WTC11 (cell line): ENCODE measurements at regions not wholly inside any gene's neighbourhood (a gene's known extent, or its start where the extent isn't known, plus 50 kb on each side); places are given as distances from the start of the nearest gene placed in this dataset.

ENCODE experiments used
- ATAC-seq: fragments of 200-7000 bp; cut with Tn5 transposase; 2 replicates; pipeline ENCODE4 v1.10.0; 2021; ENCODE audit warnings: mild to moderate bottlenecking, moderate library complexity
- CTCF ChIA-PET: fragments of 300-600 bp; sonication (Branson Sonifier 250); formaldehyde crosslinking; loops from one replicate; lab custom pipeline; 2021; ENCODE audit warnings: antibody characterized with exemption; lab: Charles Lee
- POLR2A ChIA-PET: fragments of 350-600 bp; sonication (Branson Sonifier 250); formaldehyde crosslinking; loops from one replicate; lab custom pipeline; 2021; ENCODE audit warnings: antibody characterized with exemption; lab: Charles Lee
- DNase-seq: peaks from one replicate; pipeline ENCODE4 v3.0.0; 2021; ENCODE audit warnings: low spot score
- H3K27ac Mint-ChIP-seq: 2 replicates; pipeline ENCODE4 v1.8.0; 2021; ENCODE audit warnings: mixed read lengths
- H3K27me3 Mint-ChIP-seq: 2 replicates; pipeline ENCODE4 v1.8.0; 2021; ENCODE audit warnings: low read depth, mild to moderate bottlenecking, moderate library complexity, mixed read lengths
- H3K36me3 Mint-ChIP-seq: 2 replicates; pipeline ENCODE4 v1.8.0; 2021; ENCODE audit warnings: mixed read lengths
- H3K4me1 Mint-ChIP-seq: 2 replicates; pipeline ENCODE4 v1.8.0; 2022; ENCODE audit warnings: mixed read lengths
- H3K4me3 Mint-ChIP-seq: 2 replicates; pipeline ENCODE4 v1.8.0; 2021; ENCODE audit warnings: mild to moderate bottlenecking, moderate library complexity, mixed read lengths
- H3K9me3 Mint-ChIP-seq: 2 replicates; pipeline ENCODE4 v1.8.0; 2021; ENCODE audit warnings: mixed read lengths
- ATF6 ChIP-seq: sonication (generic); formaldehyde crosslinking; IDR thresholded peaks from 2 replicates; pipeline ENCODE4 v1.8.1; 2023; ENCODE audit warnings: mild to moderate bottlenecking, missing genetic modification reagents
- CBFB ChIP-seq: sonication (generic); formaldehyde crosslinking; IDR thresholded peaks from 2 replicates; pipeline ENCODE4 v1.8.1; 2022; ENCODE audit warnings: mild to moderate bottlenecking, low read depth, missing genetic modification reagents
- ESRRA ChIP-seq: sonication (generic); formaldehyde crosslinking; IDR thresholded peaks from 2 replicates; pipeline ENCODE4 v1.8.1; 2022; ENCODE audit warnings: mild to moderate bottlenecking, missing genetic modification reagents, borderline replicate concordance
- GRHL2 ChIP-seq: fragments of 250-450 bp; sonication (Bioruptor Pico); IDR thresholded peaks from 2 replicates; pipeline ENCODE4 v1.8.0; 2022; ENCODE audit warnings: mild to moderate bottlenecking, moderate library complexity; ENCODE audit not compliant: insufficient replicate concordance, severe bottlenecking
- GTF2I ChIP-seq: fragments of 250-450 bp; sonication (Bioruptor Pico); conservative IDR thresholded peaks from 2 replicates; pipeline ENCODE4 v1.4.0; 2021; ENCODE audit warnings: mild to moderate bottlenecking
- MAX ChIP-seq: sonication (generic); formaldehyde crosslinking; IDR thresholded peaks from 2 replicates; pipeline ENCODE4 v1.8.0; 2022; ENCODE audit warnings: mild to moderate bottlenecking, missing genetic modification reagents
- MXD4 ChIP-seq: fragments of 250-450 bp; sonication (Bioruptor Pico); IDR thresholded peaks from 2 replicates; pipeline ENCODE4 v1.8.0; 2021; ENCODE audit warnings: mild to moderate bottlenecking, moderate library complexity, borderline replicate concordance
- MYBL2 ChIP-seq: sonication (generic); formaldehyde crosslinking; IDR thresholded peaks from 2 replicates; pipeline ENCODE4 v1.8.1; 2023; ENCODE audit warnings: mild to moderate bottlenecking, moderate library complexity, missing genetic modification reagents
- NFE2L1 ChIP-seq: sonication (generic); formaldehyde crosslinking; IDR thresholded peaks from 2 replicates; pipeline ENCODE4 v1.8.1; 2023; ENCODE audit warnings: missing genetic modification reagents
- NFYB ChIP-seq: sonication (generic); formaldehyde crosslinking; conservative IDR thresholded peaks from 2 replicates; pipeline ENCODE4 v1.8.0; 2022; ENCODE audit warnings: low read depth, missing genetic modification reagents
- NR2C2 ChIP-seq: sonication (generic); formaldehyde crosslinking; IDR thresholded peaks from 2 replicates; pipeline ENCODE4 v1.8.0; 2022; ENCODE audit warnings: mild to moderate bottlenecking, missing genetic modification reagents
- TEAD1 ChIP-seq: sonication (generic); formaldehyde crosslinking; IDR thresholded peaks from 2 replicates; pipeline ENCODE4 v1.8.0; 2022; ENCODE audit warnings: mild to moderate bottlenecking, missing genetic modification reagents
- ZNF671 ChIP-seq: fragments of 250-450 bp; sonication (Bioruptor Pico); IDR thresholded peaks from 2 replicates; pipeline ENCODE4 v1.8.0; 2021; ENCODE audit warnings: mild to moderate bottlenecking
- TF ChIP-seq, protein P1 (sequence below): fragments of 250-450 bp; sonication (Bioruptor Pico); IDR thresholded peaks from 2 replicates; pipeline ENCODE4 v1.9.0; 2021; ENCODE audit warnings: mild to moderate bottlenecking
- TF ChIP-seq, protein P2 (sequence below): fragments of 250-450 bp; sonication (Bioruptor Pico); conservative IDR thresholded peaks from 2 replicates; pipeline ENCODE4 v1.9.0; 2021; ENCODE audit warnings: mild to moderate bottlenecking

- TF ChIP-seq, protein P1, sequence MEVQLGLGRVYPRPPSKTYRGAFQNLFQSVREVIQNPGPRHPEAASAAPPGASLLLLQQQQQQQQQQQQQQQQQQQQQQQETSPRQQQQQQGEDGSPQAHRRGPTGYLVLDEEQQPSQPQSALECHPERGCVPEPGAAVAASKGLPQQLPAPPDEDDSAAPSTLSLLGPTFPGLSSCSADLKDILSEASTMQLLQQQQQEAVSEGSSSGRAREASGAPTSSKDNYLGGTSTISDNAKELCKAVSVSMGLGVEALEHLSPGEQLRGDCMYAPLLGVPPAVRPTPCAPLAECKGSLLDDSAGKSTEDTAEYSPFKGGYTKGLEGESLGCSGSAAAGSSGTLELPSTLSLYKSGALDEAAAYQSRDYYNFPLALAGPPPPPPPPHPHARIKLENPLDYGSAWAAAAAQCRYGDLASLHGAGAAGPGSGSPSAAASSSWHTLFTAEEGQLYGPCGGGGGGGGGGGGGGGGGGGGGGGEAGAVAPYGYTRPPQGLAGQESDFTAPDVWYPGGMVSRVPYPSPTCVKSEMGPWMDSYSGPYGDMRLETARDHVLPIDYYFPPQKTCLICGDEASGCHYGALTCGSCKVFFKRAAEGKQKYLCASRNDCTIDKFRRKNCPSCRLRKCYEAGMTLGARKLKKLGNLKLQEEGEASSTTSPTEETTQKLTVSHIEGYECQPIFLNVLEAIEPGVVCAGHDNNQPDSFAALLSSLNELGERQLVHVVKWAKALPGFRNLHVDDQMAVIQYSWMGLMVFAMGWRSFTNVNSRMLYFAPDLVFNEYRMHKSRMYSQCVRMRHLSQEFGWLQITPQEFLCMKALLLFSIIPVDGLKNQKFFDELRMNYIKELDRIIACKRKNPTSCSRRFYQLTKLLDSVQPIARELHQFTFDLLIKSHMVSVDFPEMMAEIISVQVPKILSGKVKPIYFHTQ (CRISPR knock-in tag) = no peak
- TF ChIP-seq ZNF671 (CRISPR knock-in tag) = no peak
- no peak for TF ChIP-seq MAX (CRISPR knock-in tag)
- no peak for TF ChIP-seq ESRRA
- TF ChIP-seq MYBL2 (CRISPR knock-in tag) = no peak
Observed at GRCh38 chr18:69217196-69218000, 183.3 kb upstream of the DOK6 start (continued).

- no peak for ATAC-seq
- CTCF ChIA-PET = no interaction called here
Observed at GRCh38 chr18:69220529-69220928, 180.2 kb upstream of the DOK6 start.

GRCh38 chr18:69222089-69222488 lies 178.6 kb upstream of the DOK6 start:
- Mint-ChIP-seq H3K4me1 (0 out of 2 replicates have a peak, but pooled peaks cover 2% of the 10 kb centered on the region), H3K36me3 (no peaks in the 10 kb centered on the region), H3K9me3 (no peaks in the 10 kb centered on the region), H3K27me3 (no peaks in the 10 kb centered on the region), H3K27ac (no peak overlapping the region), H3K4me3 (no peak overlapping the region)
- CTCF ChIA-PET = no interaction called here
- TF ChIP-seq CBFB (CRISPR knock-in tag) (no peak), MXD4 (CRISPR knock-in tag) (no peak), TEAD1 (CRISPR knock-in tag) (no peak), ATF6 (CRISPR knock-in tag) (no peak)
- POLR2A ChIA-PET = no interaction called here
- DNase-seq (no peak), ATAC-seq (no peak)

More at GRCh38 chr18:69220529-69220928, 180.2 kb upstream of the DOK6 start:
- Mint-ChIP-seq H3K9me3 (no peaks in the 10 kb centered on the region), H3K27me3 (no peaks in the 10 kb centered on the region), H3K27ac (no peak overlapping the region), H3K4me3 (no peak overlapping the region), H3K36me3 (no peaks in the 10 kb centered on the region), H3K4me1 (0 out of 2 replicates have a peak, but pooled peaks cover 2% of the 10 kb centered on the region)
- no peak for DNase-seq
- POLR2A ChIA-PET = no interaction called here
- TF ChIP-seq ZNF671 (CRISPR knock-in tag) = no peak
- no peak for TF ChIP-seq GTF2I (CRISPR knock-in tag)
- TF ChIP-seq GRHL2 (CRISPR knock-in tag) = no peak
- TF ChIP-seq NR2C2 = no peak
- no peak for TF ChIP-seq NFE2L1 (CRISPR knock-in tag)
- TF ChIP-seq NFYB (CRISPR knock-in tag) = no peak
- TF ChIP-seq, protein P2, sequence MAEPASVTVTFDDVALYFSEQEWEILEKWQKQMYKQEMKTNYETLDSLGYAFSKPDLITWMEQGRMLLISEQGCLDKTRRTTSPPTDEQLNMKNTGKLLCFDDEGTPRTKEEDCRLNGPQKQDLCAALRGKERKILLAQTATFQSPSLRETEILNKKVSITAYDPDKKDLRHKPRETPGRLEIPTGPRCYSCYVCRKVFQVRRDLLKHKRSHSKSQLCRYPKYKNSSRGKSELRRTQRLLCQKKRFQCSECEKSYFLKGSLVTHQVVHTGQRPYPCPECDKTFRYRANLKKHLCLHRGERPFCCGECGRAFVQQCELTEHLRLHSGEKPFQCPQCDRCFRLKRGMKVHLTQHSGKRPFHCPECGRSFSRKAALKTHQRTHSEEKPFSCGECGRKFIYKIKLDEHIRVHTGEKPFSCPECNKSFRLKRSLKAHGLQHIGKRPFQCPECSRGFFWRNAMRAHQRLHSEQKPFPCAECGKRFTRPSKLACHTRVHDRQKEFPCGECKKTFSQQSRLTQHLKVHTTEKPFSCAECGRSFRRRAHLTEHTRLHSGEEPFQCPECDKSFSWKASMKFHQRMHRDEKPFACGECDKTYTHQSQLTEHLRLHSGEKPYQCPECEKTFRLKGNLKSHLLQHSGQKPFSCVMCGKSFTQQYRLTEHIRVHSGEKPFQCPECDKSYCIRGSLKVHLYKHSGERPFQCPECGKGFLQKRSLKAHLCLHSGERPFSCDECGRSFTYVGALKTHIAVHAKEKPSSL (CRISPR knock-in tag) = no peak
